ENCODE measurements at regions not wholly inside any gene's neighbourhood (a gene's known extent, or its start where the extent isn't known, plus 50 kb on each side); places are given as distances from the start of the nearest gene placed in this dataset.

- in situ Hi-C loops (cut with MboI) (no loop called here), intact Hi-C loops (cut with micrococcal nuclease; ENCODE audit: unreplicated experiment) (no loop called here)
- no TSS peak for BruUV-seq (replicated peaks)
- no peaks in the 10 kb centered on the region for H3K79me2 ChIP-seq (ENCODE audit: control insufficient read depth, insufficient read depth, low read length)
- H2AFZ ChIP-seq (ENCODE audit: control insufficient read depth, low read depth, low read length): no peak overlapping the region
- ATAC-seq: no peak
- no peaks in the 10 kb centered on the region for H3K4me1 ChIP-seq (ENCODE audit: control insufficient read depth, insufficient read depth, low read length)
- H3K4me2 ChIP-seq (ENCODE audit: control insufficient read depth, insufficient read depth): no peak overlapping the region
- no peaks in the 10 kb centered on the region for H3K27me3 ChIP-seq (replicated peaks in 1 of 2; ENCODE audit: control insufficient read depth in 2 of 2, insufficient read depth in 2 of 2, low read length in 1 of 2)
- no peaks in the 10 kb centered on the region for H3K9me3 ChIP-seq (replicated peaks; ENCODE audit: control insufficient read depth, insufficient read depth, low read length)
- H3K4me3 ChIP-seq: no peak overlapping the region
- no peaks in the 10 kb centered on the region for H3K36me3 ChIP-seq (ENCODE audit: control insufficient read depth in 2 of 2, insufficient read depth in 2 of 2, low read length in 1 of 2)
- no peaks in the 10 kb centered on the region for H4K20me1 ChIP-seq (ENCODE audit: control insufficient read depth, insufficient read depth)
- ChIA-PET RAD21 (ENCODE audit: unreplicated experiment) (no interaction called here), SMC1A (ENCODE audit: uncharacterized antibody, unreplicated experiment) (no interaction called here), CTCF (no interaction called here), POLR2A (no interaction called here)
- no peak for TF ChIP-seq POLR2AphosphoS2 (IDR thresholded peaks at IDR 0.05; ENCODE audit: low read depth, low read length)
- no peak for TF ChIP-seq MTA3 (IDR thresholded peaks at IDR 0.05; ENCODE audit: borderline replicate concordance, low read length)
- no peak for TF ChIP-seq NKRF (conservative IDR thresholded peaks at IDR 0.05)
- no peak for TF ChIP-seq NBN (IDR thresholded peaks at IDR 0.05)
- TF ChIP-seq CHD1 (IDR thresholded peaks at IDR 0.05; ENCODE audit: low read depth, low read length): no peak
- TF ChIP-seq STAT3 (IDR thresholded peaks at IDR 0.05; ENCODE audit: low read depth, low read length): no peak
- no peak for TF ChIP-seq IRF5 (IDR thresholded peaks at IDR 0.05; ENCODE audit: borderline replicate concordance)
- no peak for TF ChIP-seq RBBP5 (conservative IDR thresholded peaks at IDR 0.05)
- no peak for TF ChIP-seq CBX5 (IDR thresholded peaks at IDR 0.05; ENCODE audit: low read depth)
- TF ChIP-seq ZSCAN29 (IDR thresholded peaks at IDR 0.05): no peak
- no peak for TF ChIP-seq NFXL1 (IDR thresholded peaks at IDR 0.05; ENCODE audit: borderline replicate concordance)
- TF ChIP-seq LARP7 (IDR thresholded peaks at IDR 0.05): no peak
- no peak for TF ChIP-seq GABPA (IDR thresholded peaks at IDR 0.05; ENCODE audit: low read depth)
- TF ChIP-seq WRNIP1 (IDR thresholded peaks at IDR 0.05; ENCODE audit: borderline replicate concordance, low read depth, low read length): no peak
- TF ChIP-seq ATF3 (IDR thresholded peaks at IDR 0.05; ENCODE audit: borderline replicate concordance, extremely low read depth, low read depth, low read length): no peak
- TF ChIP-seq BACH1 (IDR thresholded peaks at IDR 0.05; ENCODE audit: borderline replicate concordance): no peak
- TF ChIP-seq HDAC2 (IDR thresholded peaks at IDR 0.05): no peak
- no peak for TF ChIP-seq CEBPB (IDR thresholded peaks at IDR 0.05; ENCODE audit: borderline replicate concordance in 1 of 2, low read depth in 2 of 2, low read length in 2 of 2)
- TF ChIP-seq ZNF384 (IDR thresholded peaks at IDR 0.05; ENCODE audit: borderline replicate concordance, low read depth, low read length): no peak
- DNase-seq (ENCODE audit: low read depth, low spot score): no peak
- H3K27ac ChIP-seq (ENCODE audit: control insufficient read depth, insufficient read depth): no peak overlapping the region
- 10% methylated on average over 1 of the region's 2 CpGs for WGBS (ENCODE audit: insufficient coverage, insufficient replicate concordance, low lambda C conversion rate, missing lambda C conversion rate)
- H3K9ac ChIP-seq (ENCODE audit: control insufficient read depth, insufficient read depth, low read length): no peak overlapping the region
- no peak for FAIRE-seq
These were observed 562.1 kb upstream of the ADGRL3 start for GRCh38 chr4:60637976-60638375.

Measured in GM12878 (cell line).